Transverse colon (tissue), 4 donors: ENCODE measurements at regions not wholly inside any gene's neighbourhood (a gene's known extent, or its start where the extent isn't known, plus 50 kb on each side); places are given as distances from the start of the nearest gene placed in this dataset.
"Not testable (repeated sequence)": the region's sequence is repeated elsewhere in the genome, so short reads cannot be mapped to it uniquely, and the experiment has no call there.

Experiments
- DNase-seq: peaks from one replicate; pipeline ENCODE4 v3.0.0-alpha.2; 2019
- H3K27ac ChIP-seq, 4 donors: fragments of 200-600 bp; sonication (generic); 2 replicates each; pipeline ENCODE4 v1.5.1; 2016 to 2018; ENCODE audit warnings: inconsistent platforms in 4 of 4
- H3K27me3 ChIP-seq: fragments of 200-600 bp; sonication (generic); 2 replicates; pipeline ENCODE4 v1.5.1; 2017; ENCODE audit warnings: inconsistent platforms
- H3K36me3 ChIP-seq, 4 donors: fragments of 200-600 bp; sonication (generic); 2 replicates each; pipeline ENCODE4 v1.5.1; 2017 to 2019; ENCODE audit warnings: inconsistent platforms in 4 of 4
- H3K4me1 ChIP-seq, 4 donors: fragments of 200-600 bp; sonication (generic); 2 replicates each; pipeline ENCODE4 v1.5.1; 2017 to 2020; ENCODE audit warnings: inconsistent platforms in 4 of 4
- H3K4me3 ChIP-seq, 4 donors: fragments of 200-600 bp; sonication (generic); 1 replicate in 1 of 4; 2 replicates in 3 of 4; pipeline versions ENCODE4 v1.5.1 to v1.6.1; 2017 to 2019; ENCODE audit warnings: inconsistent platforms in 4 of 4
- H3K9me3 ChIP-seq, 2 donors: fragments of 200-600 bp; sonication (generic); 2 replicates each; pipeline ENCODE4 v1.5.1; 2017 to 2019; ENCODE audit warnings: inconsistent platforms in 2 of 2
- EP300 ChIP-seq: sonication (generic); formaldehyde crosslinking; IDR thresholded peaks from one replicate; pipeline ENCODE4 v1.6.1; 2017; ENCODE audit warnings: antibody characterized with exemption, low read depth
- POLR2A ChIP-seq: fragments of 450-650 bp; IDR thresholded peaks from one replicate; pipeline ENCODE4 v1.6.1; 2016; ENCODE audit warnings: antibody characterized with exemption, mild to moderate bottlenecking, moderate library complexity
- POLR2AphosphoS5 ChIP-seq, 3 donors: sonication (generic); formaldehyde crosslinking; IDR thresholded peaks; one replicate each; pipeline ENCODE4 v1.6.1; 2016; ENCODE audit warnings: antibody characterized with exemption in 3 of 3
- WGBS, 2 donors: methylation state at CpG; one replicate each; pipeline ENCODE4 v1.1.5; 2018; ENCODE audit warnings: low coverage in 1 of 2; 5-methylcytosine and 5-hydroxymethylcytosine counted together
- in situ Hi-C, 4 donors: fragments of 200-750 bp; cut with MboI; loops; one replicate each; pipeline versions ENCODE4 v1.15.0 to v1.15.1; 2017; ENCODE audit warnings: low sequenced_read_pairs in 3 of 4, low pct_ligation_motif_present in 1 of 4, low pct_unique_long_range_greater_than_20kb in 1 of 4
- intact Hi-C: fragments of 100-400 bp; cut with DNase I; formaldehyde crosslinking; loops from one replicate; pipeline ENCODE4 v1.15.1; 2023; ENCODE audit warnings: low total_unique reads
- TF ChIP-seq, protein P1 (sequence below), 5 experiments: fragments of 200-600 bp in 3 of 5; fragments of 450-650 bp in 2 of 5; sonication (generic) in 3 of 5; IDR thresholded peaks; 1 replicate in 2 of 5; 2 replicates in 3 of 5; pipeline ENCODE4 v1.5.1; 2016 to 2017; ENCODE audit warnings: antibody characterized with exemption in 5 of 5, inconsistent platforms in 3 of 5, mild to moderate bottlenecking in 2 of 5, moderate library complexity in 1 of 5

DNA sequence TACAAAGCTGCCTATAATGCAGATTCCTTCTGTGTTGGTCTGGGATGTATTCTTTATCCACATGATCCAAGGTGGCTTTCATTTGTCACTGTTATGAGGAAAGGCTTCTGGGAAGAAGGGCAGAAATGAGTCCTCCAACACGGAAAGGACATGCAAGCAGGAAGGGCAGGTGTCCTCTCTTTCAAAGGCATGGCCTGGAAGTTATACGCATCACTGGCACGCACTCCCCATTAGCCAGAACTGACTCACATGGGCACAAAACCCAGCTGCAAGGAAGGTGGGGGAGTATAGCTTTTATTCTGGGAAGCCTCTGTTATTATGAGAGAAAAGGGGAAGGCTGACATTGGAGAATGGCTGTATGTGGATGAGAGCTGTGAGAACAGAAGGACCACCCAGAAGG, 141.3 kb upstream of the ZNF618 start:
- TF ChIP-seq, protein P1, sequence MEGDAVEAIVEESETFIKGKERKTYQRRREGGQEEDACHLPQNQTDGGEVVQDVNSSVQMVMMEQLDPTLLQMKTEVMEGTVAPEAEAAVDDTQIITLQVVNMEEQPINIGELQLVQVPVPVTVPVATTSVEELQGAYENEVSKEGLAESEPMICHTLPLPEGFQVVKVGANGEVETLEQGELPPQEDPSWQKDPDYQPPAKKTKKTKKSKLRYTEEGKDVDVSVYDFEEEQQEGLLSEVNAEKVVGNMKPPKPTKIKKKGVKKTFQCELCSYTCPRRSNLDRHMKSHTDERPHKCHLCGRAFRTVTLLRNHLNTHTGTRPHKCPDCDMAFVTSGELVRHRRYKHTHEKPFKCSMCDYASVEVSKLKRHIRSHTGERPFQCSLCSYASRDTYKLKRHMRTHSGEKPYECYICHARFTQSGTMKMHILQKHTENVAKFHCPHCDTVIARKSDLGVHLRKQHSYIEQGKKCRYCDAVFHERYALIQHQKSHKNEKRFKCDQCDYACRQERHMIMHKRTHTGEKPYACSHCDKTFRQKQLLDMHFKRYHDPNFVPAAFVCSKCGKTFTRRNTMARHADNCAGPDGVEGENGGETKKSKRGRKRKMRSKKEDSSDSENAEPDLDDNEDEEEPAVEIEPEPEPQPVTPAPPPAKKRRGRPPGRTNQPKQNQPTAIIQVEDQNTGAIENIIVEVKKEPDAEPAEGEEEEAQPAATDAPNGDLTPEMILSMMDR (IDR thresholded peaks at IDR 0.05), result no peak
- TF ChIP-seq POLR2AphosphoS5 (IDR thresholded peaks at IDR 0.05) (no peak), EP300 (no peak), POLR2A (no peak)
- Histone ChIP-seq H3K27ac (no peak overlapping the region), H3K27me3 (no peaks in the 10 kb centered on the region), H3K4me1 (no peaks in the 10 kb centered on the region), H3K4me3 (no peak overlapping the region), H3K9me3 (no peaks in the 10 kb centered on the region), H3K36me3 (no peaks in the 10 kb centered on the region)
- intact Hi-C loops (no loop called here), in situ Hi-C loops (no loop called here)
- no peak for DNase-seq
- 84% methylated on average over 3 of the region's 3 CpGs; no CpG with 5 or more reads in 1 of the 2 donors for WGBS, 2 donors

- no peak overlapping the region for H3K4me3 ChIP-seq
- intact Hi-C loops (no loop called here), in situ Hi-C loops (no loop called here)
- peak; percentile 32 for DNase-seq
- no peak overlapping the region for H3K27ac ChIP-seq
- peaks cover 9% of the 10 kb centered on the region for H3K27me3 ChIP-seq
- H3K4me1 ChIP-seq, result no peaks in the 10 kb centered on the region
- no peaks in the 10 kb centered on the region for H3K36me3 ChIP-seq
- no peak for TF ChIP-seq POLR2A
- no peak for TF ChIP-seq EP300
- TF ChIP-seq, protein P1 (IDR thresholded peaks at IDR 0.05), result peak; percentile 56 to 65 (median 63)
- no peak for TF ChIP-seq POLR2AphosphoS5 (IDR thresholded peaks at IDR 0.05)
- 25 to 30% methylated on average over 4 to 6 of the region's 6 CpGs for WGBS, 2 donors
- no peaks in the 10 kb centered on the region for H3K9me3 ChIP-seq
Observed at GRCh38 chr9:113737517-113738271, 138.4 kb upstream of the ZNF618 start.

DNA sequence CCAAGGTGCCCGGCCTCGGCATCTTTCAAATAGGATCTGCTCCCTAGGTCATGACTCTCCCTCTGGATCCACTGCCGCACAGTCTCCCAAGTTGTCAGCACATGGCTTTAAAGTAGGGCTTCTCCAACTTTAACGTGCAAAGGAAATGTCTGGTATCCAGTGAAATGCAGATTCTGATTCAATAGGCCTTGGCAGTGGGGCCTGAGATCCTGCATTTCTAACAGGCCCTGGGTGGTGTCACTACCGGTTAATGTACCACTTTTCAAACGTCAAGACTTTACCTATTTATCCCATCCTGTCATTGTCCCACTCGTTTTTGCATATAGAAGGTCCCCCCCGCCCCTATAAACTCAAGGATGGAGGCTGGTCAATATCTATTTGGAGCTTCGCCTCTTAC, 137.6 kb upstream of the ZNF618 start:
- intact Hi-C loops (no loop called here), in situ Hi-C loops (no loop called here)
- DNase-seq, result no peak
- no peak overlapping the region for H3K4me3 ChIP-seq
- H3K36me3 ChIP-seq, result no peaks in the 10 kb centered on the region
- no peak for TF ChIP-seq POLR2A
- no peaks in the 10 kb centered on the region for H3K9me3 ChIP-seq
- H3K4me1 ChIP-seq, result no peaks in the 10 kb centered on the region
- WGBS, 2 donors, result 70 to 79% methylated on average over 4 to 9 of the region's 9 CpGs
- H3K27me3 ChIP-seq, result peaks cover 9% of the 10 kb centered on the region
- no peak overlapping the region for H3K27ac ChIP-seq

- DNase-seq, result no peak
- Histone ChIP-seq H3K27me3 (peaks cover 9% of the 10 kb centered on the region), H3K4me1 (no peaks in the 10 kb centered on the region), H3K4me3 (no peak overlapping the region), H3K27ac (no peak overlapping the region), H3K36me3 (no peaks in the 10 kb centered on the region), H3K9me3 (no peaks in the 10 kb centered on the region)
- intact Hi-C loops, result no loop called here
- in situ Hi-C loops, result no loop called here
- no peak for TF ChIP-seq POLR2AphosphoS5 (IDR thresholded peaks at IDR 0.05)
- no peak for TF ChIP-seq POLR2A
- TF ChIP-seq EP300, result no peak
- TF ChIP-seq, protein P1 (IDR thresholded peaks at IDR 0.05), result no peak
- WGBS, 2 donors, result 79 to 90% methylated on average over 5 to 6 of the region's 6 CpGs
Observed at GRCh38 chr9:113738893-113739604, 137.1 kb upstream of the ZNF618 start.

GRCh38 chr9:113739605-113740507, 136.3 kb upstream of the ZNF618 start:
- H3K36me3 ChIP-seq, H3K9me3 ChIP-seq, DNase-seq, H3K4me3 ChIP-seq, H3K27ac ChIP-seq, intact Hi-C loops, H3K4me1 ChIP-seq, in situ Hi-C loops, H3K27me3 ChIP-seq: not testable (repeated sequence)
- 95 to 100% methylated on average over 1 to 2 of the region's 2 CpGs for WGBS, 2 donors

DNA sequence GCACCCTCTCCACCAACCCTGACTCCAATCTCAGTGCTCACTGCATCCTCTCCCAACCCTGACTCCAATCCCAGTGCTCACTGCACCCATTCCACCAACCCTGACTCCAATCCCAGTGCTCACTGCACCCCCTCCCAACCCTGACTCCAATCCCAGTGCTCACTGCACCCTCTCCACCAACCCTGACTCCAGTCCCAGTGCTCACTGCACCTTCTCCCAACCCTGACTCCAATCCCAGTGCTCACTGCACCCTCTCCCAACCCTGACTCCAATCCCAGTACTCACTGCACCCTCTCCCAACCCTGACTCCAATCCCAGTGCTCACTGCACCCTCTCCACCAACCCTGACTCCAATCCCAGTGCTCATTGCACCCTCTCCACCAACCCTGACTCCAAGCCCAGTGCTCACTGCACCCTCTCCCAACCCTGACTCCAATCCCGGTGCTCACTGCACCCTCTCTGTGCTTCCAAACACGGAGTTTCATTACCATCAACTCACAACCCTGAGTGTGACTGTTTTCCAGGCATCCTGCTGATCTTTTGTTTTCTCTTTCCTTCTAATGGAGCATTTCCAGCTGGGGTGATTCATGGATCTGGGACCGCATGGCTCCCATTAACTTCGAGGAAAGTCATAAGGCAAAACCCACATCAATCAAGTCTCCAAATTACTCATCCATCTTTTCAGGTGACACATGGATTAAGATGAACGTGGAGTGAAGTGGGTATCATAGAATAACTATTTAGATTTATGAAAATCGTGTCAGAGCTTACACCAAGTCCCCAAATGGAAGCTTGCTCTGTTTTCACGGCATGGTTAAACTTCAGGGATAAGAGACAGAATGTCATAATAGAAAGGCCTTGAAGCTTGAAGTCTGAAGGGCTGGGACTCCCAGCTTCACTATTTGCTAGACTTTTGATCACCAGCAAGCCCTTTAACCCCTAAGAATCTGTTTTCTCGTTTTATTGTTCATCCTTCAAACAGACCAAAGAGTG, 135.3 kb upstream of the ZNF618 start:
- H3K27ac ChIP-seq, DNase-seq, H3K4me1 ChIP-seq, in situ Hi-C loops, H3K36me3 ChIP-seq, H3K9me3 ChIP-seq, H3K27me3 ChIP-seq, intact Hi-C loops, H3K4me3 ChIP-seq: not testable (repeated sequence)
- 38 to 53% methylated on average over 7 to 8 of the region's 8 CpGs for WGBS, 2 donors
